Left lung (tissue), 4 donors: ENCODE measurements at regions not wholly inside any gene's neighbourhood (a gene's known extent, or its start where the extent isn't known, plus 50 kb on each side); places are given as distances from the start of the nearest gene placed in this dataset.

Source experiments
- ATAC-seq: fragments of 200-7000 bp; cut with Tn5 transposase; one replicate; pipeline ENCODE4 v1.9.1; 2020; ENCODE audit warnings: moderate library complexity
- DNase-seq, 4 donors: peaks; one replicate each; pipeline ENCODE4 v3.0.0-alpha.2; 2013 to 2020
- H3K27ac ChIP-seq, 2 donors: fragments of 200-600 bp; sonication (generic) in 1 of 2; one replicate each; pipeline versions ENCODE4 v1.5.0 to v1.8.0; 2020 to 2021
- H3K27me3 ChIP-seq, 2 donors: fragments of 200-600 bp; sonication (generic) in 1 of 2; one replicate each; pipeline versions ENCODE4 v1.5.0 to v1.8.0; 2020 to 2021
- H3K36me3 ChIP-seq, 2 donors: fragments of 200-600 bp; sonication (generic) in 1 of 2; one replicate each; pipeline versions ENCODE4 v1.5.0 to v1.8.0; 2020 to 2021
- H3K4me1 ChIP-seq, 2 donors: fragments of 200-600 bp; one replicate each; pipeline ENCODE4 v1.8.0; 2021
- H3K4me3 ChIP-seq, 2 donors: fragments of 200-600 bp; sonication (generic) in 1 of 2; one replicate each; pipeline versions ENCODE4 v1.5.0 to v1.8.0; 2020 to 2021; ENCODE audit warnings: mild to moderate bottlenecking in 1 of 2
- H3K9me3 ChIP-seq, 2 donors: fragments of 200-600 bp; sonication (generic) in 1 of 2; one replicate each; pipeline versions ENCODE4 v1.5.0 to v1.8.0; 2020 to 2021
- intact Hi-C, 2 donors: fragments of 100-400 bp; cut with DNase I; formaldehyde crosslinking; loops; one replicate each; pipeline versions ENCODE4 v1.11.2 to v1.14.2; 2022
- TF ChIP-seq, protein P1 (sequence below), 2 donors: fragments of 200-600 bp; sonication (generic) in 1 of 2; IDR thresholded peaks; one replicate each; pipeline versions ENCODE4 v1.5.0 to v1.8.0; 2021; ENCODE audit warnings: antibody characterized with exemption in 2 of 2
- donor health status: DM: no; HTN: yes; CAD: no.
- donor health status: DM: no; HTN: no; CAD: no.

DNA sequence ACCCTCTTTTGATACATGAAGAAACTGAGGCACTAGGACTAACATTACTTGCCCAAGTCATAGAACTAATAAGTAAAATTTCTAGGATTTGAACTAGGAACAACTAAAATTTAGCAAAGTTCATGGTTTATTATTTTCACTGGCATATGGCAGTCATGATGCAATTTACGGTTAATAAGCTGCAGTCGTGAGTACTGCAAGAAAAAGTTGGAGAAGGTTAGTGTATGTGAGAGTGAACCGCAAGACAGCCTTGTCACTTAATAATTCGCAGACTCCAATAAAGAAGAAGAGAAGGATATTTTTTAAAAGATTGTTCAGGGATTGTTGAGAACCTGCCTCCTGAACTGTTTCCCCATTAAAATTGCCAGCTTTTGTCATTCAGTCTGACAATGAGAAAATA lies 663.4 kb upstream of the TENM4 start:
- Histone ChIP-seq H3K9me3 (no peaks in the 10 kb centered on the region), H3K4me1 (no peaks in the 10 kb centered on the region), H3K27ac (no peak overlapping the region), H3K4me3 (no peak overlapping the region), H3K27me3 (no peaks in the 10 kb centered on the region), H3K36me3 (no peaks in the 10 kb centered on the region)
- TF ChIP-seq, protein P1, sequence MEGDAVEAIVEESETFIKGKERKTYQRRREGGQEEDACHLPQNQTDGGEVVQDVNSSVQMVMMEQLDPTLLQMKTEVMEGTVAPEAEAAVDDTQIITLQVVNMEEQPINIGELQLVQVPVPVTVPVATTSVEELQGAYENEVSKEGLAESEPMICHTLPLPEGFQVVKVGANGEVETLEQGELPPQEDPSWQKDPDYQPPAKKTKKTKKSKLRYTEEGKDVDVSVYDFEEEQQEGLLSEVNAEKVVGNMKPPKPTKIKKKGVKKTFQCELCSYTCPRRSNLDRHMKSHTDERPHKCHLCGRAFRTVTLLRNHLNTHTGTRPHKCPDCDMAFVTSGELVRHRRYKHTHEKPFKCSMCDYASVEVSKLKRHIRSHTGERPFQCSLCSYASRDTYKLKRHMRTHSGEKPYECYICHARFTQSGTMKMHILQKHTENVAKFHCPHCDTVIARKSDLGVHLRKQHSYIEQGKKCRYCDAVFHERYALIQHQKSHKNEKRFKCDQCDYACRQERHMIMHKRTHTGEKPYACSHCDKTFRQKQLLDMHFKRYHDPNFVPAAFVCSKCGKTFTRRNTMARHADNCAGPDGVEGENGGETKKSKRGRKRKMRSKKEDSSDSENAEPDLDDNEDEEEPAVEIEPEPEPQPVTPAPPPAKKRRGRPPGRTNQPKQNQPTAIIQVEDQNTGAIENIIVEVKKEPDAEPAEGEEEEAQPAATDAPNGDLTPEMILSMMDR (IDR thresholded peaks at IDR 0.05) = no peak
- intact Hi-C loops = no loop called here
- DNase-seq (no peak), ATAC-seq (no peak)

DNA sequence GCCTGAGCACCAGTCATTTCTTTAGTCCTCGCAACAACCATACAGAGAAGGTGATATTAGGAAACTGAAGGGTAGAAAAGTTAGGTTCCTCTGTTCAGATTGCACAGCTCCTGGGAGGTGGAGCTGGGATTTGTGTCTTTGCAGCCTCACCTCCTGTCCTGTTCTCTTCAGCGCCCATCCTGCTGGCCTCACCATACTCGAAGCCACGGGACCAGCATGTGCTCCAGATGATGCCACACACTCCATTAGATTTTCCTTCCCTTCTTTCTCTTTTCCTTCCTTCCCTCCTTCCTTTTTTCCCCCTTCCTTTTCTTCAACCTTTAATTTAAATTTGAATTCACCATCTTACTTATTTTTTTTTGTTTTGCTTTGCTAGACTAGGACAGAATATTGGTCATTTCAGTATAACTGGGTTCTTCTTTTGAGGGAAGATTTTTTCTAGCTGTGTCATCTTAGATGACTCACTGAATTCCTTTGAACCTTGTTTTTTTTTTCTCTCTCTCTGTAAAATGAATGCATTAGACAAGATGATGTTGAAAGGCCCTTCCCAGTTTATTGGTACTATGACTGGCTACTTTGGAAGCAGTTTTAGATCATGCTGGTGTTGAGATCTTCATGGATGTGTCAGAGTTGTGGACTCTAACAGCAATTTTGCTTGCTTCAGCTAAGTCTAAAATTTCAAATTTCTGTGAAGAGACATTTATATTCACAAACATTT lies 662.5 kb upstream of the TENM4 start:
- Histone ChIP-seq H3K36me3 (no peaks in the 10 kb centered on the region), H3K9me3 (no peaks in the 10 kb centered on the region), H3K27ac (no peak overlapping the region), H3K4me3 (no peak overlapping the region), H3K4me1 (no peaks in the 10 kb centered on the region), H3K27me3 (no peaks in the 10 kb centered on the region)
- TF ChIP-seq, protein P1 (IDR thresholded peaks at IDR 0.05) = no peak
- intact Hi-C loops = no loop called here
- no peak for ATAC-seq
- DNase-seq = no peak

DNA sequence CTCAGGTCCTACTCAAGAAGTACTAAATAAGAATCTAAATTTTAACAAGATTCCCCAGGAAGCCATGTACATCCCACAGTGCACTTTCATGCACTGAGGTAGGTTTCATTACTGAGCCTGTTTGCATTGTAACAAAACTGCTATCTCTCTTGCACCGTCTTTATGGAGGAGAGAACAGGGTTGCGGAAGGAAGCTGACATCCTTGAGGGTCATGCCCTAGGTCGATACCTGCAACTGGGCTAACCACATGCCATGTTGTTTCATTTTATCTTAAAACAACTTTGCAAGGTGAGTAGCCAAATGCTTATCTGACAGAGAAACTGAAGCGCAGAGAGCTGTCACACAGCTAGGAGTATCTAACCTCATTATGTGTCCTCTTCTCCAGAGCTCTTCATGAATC lies 656.3 kb upstream of the TENM4 start:
- TF ChIP-seq, protein P1 (IDR thresholded peaks at IDR 0.05) = no peak
- DNase-seq (no peak), ATAC-seq (no peak)
- H3K27ac ChIP-seq = no peak overlapping the region
- H3K9me3 ChIP-seq = no peaks in the 10 kb centered on the region
- intact Hi-C loops = no loop called here
- no peak overlapping the region for H3K4me3 ChIP-seq
- no peaks in the 10 kb centered on the region for H3K27me3 ChIP-seq
- no peaks in the 10 kb centered on the region for H3K4me1 ChIP-seq
- H3K36me3 ChIP-seq = no peaks in the 10 kb centered on the region

DNA sequence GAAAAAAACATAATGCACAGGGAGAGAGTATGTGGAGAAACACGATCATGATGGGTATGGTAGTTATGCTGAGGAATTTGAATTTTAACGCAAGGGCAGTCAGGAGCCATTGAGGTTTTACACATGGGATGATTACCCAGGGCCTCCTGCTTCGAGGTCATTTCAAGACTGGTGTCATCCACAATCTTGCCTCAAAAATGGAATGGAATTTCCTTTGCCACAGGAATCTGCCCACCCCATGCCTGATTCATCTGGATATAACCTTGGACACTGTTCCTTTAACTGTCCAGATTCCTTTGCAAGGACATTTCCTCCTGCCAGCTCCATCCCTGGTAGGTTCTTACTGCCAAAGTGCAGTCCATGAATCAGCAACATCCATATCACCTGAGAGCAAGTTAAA lies 655.9 kb upstream of the TENM4 start:
- intact Hi-C loops = no loop called here
- Histone ChIP-seq H3K9me3 (no peaks in the 10 kb centered on the region), H3K4me1 (no peaks in the 10 kb centered on the region), H3K36me3 (no peaks in the 10 kb centered on the region), H3K27me3 (no peaks in the 10 kb centered on the region), H3K27ac (no peak overlapping the region), H3K4me3 (no peak overlapping the region)
- TF ChIP-seq, protein P1 (IDR thresholded peaks at IDR 0.05) = no peak
- ATAC-seq (no peak), DNase-seq (no peak)

DNA sequence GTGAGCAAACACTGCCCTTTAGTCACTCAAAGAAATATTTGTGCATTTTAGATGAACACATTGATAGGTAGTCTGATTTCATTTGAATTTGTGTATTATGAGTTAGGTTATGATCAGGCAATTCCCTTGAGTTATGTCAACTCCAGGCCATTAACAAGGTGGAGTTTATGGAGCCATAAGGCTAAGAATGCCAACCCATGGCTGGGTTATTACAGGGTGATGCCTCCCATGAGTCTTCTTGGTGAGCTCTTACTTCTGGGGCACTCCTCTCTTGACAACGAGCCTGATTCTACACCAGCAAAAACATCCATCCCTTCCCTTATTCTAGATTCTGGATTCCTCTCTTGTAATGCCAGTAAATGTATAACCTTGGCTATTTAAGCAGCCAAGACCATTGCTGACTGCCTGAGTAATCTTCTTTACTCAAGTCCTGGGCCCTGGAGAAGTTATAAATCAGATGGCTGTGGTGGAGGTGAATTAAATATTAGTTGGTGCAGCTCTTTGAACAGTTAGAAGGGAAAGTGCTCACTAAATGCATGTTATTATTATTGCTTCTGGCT lies 645.7 kb upstream of the TENM4 start:
- no peaks in the 10 kb centered on the region for H3K36me3 ChIP-seq
- no peaks in the 10 kb centered on the region for H3K4me1 ChIP-seq
- intact Hi-C loops = no loop called here
- no peak overlapping the region for H3K4me3 ChIP-seq
- DNase-seq (no peak), ATAC-seq (no peak)
- TF ChIP-seq, protein P1 (IDR thresholded peaks at IDR 0.05) = no peak
- H3K27me3 ChIP-seq = no peaks in the 10 kb centered on the region
- H3K27ac ChIP-seq = no peak overlapping the region
- H3K9me3 ChIP-seq = no peaks in the 10 kb centered on the region
